ENCODE measurements at regions not wholly inside any gene's neighbourhood (a gene's known extent, or its start where the extent isn't known, plus 50 kb on each side); places are given as distances from the start of the nearest gene placed in this dataset.

- Mint-ChIP-seq H3K27me3 (ENCODE audit: low read depth) (no peaks in the 10 kb centered on the region), H3K4me1 (no peaks in the 10 kb centered on the region), H3K27ac (no peak overlapping the region), H3K4me3 (no peak overlapping the region), H3K36me3 (ENCODE audit: low read depth) (no peaks in the 10 kb centered on the region), H3K9me3 (no peaks in the 10 kb centered on the region)
- no peak for TF ChIP-seq CTCF (IDR thresholded peaks at IDR 0.05; ENCODE audit: unreplicated experiment in 3 of 3)
Measured at GRCh38 chr15:37339437-37339836, 239.1 kb upstream of the MEIS2 start.

- no peak for TF ChIP-seq CTCF (IDR thresholded peaks at IDR 0.05; ENCODE audit: unreplicated experiment in 3 of 3)
- H3K36me3 Mint-ChIP-seq (ENCODE audit: low read depth): no peaks in the 10 kb centered on the region
- H3K27ac Mint-ChIP-seq: no peak overlapping the region
- no peaks in the 10 kb centered on the region for H3K4me1 Mint-ChIP-seq
- no peaks in the 10 kb centered on the region for H3K9me3 Mint-ChIP-seq
- H3K27me3 Mint-ChIP-seq (ENCODE audit: low read depth): no peaks in the 10 kb centered on the region
- H3K4me3 Mint-ChIP-seq: no peak overlapping the region
Measured at GRCh38 chr15:37339856-37340255, 239.5 kb upstream of the MEIS2 start.

- no peak for TF ChIP-seq CTCF (IDR thresholded peaks at IDR 0.05; ENCODE audit: unreplicated experiment in 3 of 3)
- no peak overlapping the region for H3K4me3 Mint-ChIP-seq
- H3K36me3 Mint-ChIP-seq (ENCODE audit: low read depth): no peaks in the 10 kb centered on the region
- no peaks in the 10 kb centered on the region for H3K4me1 Mint-ChIP-seq
- H3K27me3 Mint-ChIP-seq (ENCODE audit: low read depth): no peaks in the 10 kb centered on the region
- H3K27ac Mint-ChIP-seq: no peak overlapping the region
- H3K9me3 Mint-ChIP-seq: no peaks in the 10 kb centered on the region
Measured at GRCh38 chr15:37340438-37340837, 240.1 kb upstream of the MEIS2 start.

GRCh38 chr15:37359101-37359892 is 258.9 kb upstream of the MEIS2 start:
- no peaks in the 10 kb centered on the region for H3K27me3 Mint-ChIP-seq (ENCODE audit: low read depth)

GRCh38 chr15:37359893-37360290 is 259.5 kb upstream of the MEIS2 start:
- Mint-ChIP-seq H3K4me1 (peaks cover 5% of the 10 kb centered on the region), H3K9me3 (no peaks in the 10 kb centered on the region), H3K27me3 (ENCODE audit: low read depth) (no peaks in the 10 kb centered on the region), H3K27ac (no peak overlapping the region), H3K4me3 (no peak overlapping the region), H3K36me3 (ENCODE audit: low read depth) (no peaks in the 10 kb centered on the region)
- no peak for TF ChIP-seq CTCF (IDR thresholded peaks at IDR 0.05; ENCODE audit: unreplicated experiment in 3 of 3)

More at GRCh38 chr15:37359101-37359892, 258.9 kb upstream of the MEIS2 start:
- TF ChIP-seq CTCF (IDR thresholded peaks at IDR 0.05; ENCODE audit: unreplicated experiment in 3 of 3): no peak
- H3K36me3 Mint-ChIP-seq (ENCODE audit: low read depth): no peaks in the 10 kb centered on the region
- no peak overlapping the region for H3K4me3 Mint-ChIP-seq
- no peaks in the 10 kb centered on the region for H3K9me3 Mint-ChIP-seq
- peaks cover 5% of the 10 kb centered on the region for H3K4me1 Mint-ChIP-seq
- H3K27ac Mint-ChIP-seq: no peak overlapping the region

GRCh38 chr15:37360724-37361123 is 260.4 kb upstream of the MEIS2 start:
- Mint-ChIP-seq H3K4me3 (no peak overlapping the region), H3K4me1 (peaks cover 5% of the 10 kb centered on the region), H3K36me3 (ENCODE audit: low read depth) (no peaks in the 10 kb centered on the region), H3K27me3 (ENCODE audit: low read depth) (no peaks in the 10 kb centered on the region), H3K9me3 (no peaks in the 10 kb centered on the region), H3K27ac (no peak overlapping the region)
- no peak for TF ChIP-seq CTCF (IDR thresholded peaks at IDR 0.05; ENCODE audit: unreplicated experiment in 3 of 3)

All from nephron (organoid).